ENCODE measurements at regions not wholly inside any gene's neighbourhood (a gene's known extent, or its start where the extent isn't known, plus 50 kb on each side); places are given as distances from the start of the nearest gene placed in this dataset.
A peak's percentile ranks its signal among the peaks of the same experiment; 100 is the strongest.

DNA sequence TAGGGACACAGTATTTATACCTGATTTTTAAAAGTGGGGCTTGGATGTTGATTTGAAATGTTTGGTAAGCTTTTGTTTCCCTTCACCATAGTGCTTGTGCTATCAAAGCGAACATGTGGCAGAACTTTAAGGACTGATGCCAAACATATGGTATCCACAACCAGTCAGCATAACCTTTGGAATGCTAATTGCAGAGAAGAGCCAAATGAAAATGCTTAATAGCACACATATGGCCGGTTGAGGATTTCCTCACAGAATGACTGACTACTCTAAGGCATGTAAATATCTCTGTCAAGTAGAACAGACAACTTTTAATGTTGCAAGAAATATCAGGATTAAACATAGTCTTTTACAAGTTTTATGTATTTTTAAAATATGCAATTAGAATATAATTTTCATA is 120.9 kb upstream of the COL3A1 start:
- no peak for DNase-seq

DNA sequence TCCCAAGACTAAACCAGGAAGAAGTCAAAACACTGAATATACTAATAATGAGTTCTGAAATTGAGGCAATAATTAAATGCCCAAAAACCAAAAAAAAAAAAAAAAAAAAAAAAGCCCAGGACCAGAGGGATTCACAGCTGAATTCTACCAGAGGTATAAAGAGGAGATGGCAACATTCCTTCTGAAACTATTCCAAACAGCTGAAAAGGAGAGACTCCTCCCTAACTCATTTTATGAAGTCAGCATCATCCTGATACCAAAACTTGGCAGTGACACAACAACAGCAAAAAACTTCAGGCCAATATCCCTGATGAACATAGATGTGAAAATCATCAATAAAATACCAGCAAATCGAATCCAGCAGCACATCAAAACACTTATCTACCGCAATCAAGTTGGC is 108.5 kb upstream of the COL3A1 start:
- DNase-seq = no peak

DNA sequence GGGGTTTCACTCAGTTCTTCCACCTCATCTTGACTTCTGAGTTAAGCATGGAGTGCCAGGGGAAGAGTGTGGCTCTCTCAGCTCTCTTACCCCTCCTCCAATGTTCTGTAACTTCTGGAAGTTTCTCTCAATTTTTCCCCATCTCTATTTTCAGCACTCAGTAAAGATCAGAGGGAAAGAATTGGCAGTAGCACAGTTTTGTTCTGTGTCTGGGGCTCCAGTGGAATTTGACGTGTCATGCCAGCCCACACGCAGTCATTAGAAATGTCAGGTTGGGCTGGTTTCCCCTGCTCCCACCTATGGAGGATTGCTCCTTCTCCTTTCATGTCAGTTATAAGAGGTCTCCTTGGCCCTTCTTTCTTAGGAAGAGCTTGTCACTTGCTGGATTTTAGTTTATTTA is 104.6 kb upstream of the COL3A1 start:
- no peak for DNase-seq

DNA sequence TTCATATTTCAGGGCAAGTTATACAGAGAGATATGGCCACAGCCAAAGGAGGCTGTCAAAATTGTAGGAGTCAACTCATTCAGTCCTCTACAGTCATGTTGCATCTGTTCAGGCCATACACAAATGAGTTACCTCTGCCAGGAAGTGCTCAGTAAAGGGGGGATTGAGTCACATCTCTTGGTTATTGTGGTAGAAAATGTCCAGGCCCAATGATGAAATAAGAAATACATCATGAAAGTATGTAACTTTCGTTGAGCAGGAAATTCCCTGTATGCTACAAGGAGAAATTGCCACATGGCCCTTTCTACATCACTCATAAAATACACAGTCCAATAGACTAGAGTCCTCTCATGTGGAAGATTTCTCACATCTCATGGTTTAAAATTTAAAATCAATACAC is 103.9 kb upstream of the COL3A1 start:
- DNase-seq = no peak

DNA sequence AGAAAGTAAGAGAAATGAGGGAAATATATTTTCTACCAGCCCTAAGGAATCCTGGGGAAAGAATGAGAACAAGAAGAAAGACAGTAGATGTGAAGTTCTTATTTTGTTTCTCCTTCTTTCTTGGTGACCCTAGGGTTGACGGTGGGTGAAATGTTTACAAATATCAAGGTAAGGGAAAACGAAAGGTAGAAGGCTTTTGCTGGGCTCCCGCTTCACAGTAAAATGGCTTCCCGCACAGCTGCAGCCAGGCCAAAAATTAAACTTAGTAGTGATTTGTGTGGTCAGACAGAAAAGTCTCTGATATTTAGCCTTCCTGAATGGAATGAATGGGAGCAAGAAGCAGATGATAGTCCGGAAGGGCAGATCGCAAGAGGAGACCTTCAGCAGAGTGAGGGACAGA is 99.1 kb upstream of the COL3A1 start:
- DNase-seq = no peak

DNA sequence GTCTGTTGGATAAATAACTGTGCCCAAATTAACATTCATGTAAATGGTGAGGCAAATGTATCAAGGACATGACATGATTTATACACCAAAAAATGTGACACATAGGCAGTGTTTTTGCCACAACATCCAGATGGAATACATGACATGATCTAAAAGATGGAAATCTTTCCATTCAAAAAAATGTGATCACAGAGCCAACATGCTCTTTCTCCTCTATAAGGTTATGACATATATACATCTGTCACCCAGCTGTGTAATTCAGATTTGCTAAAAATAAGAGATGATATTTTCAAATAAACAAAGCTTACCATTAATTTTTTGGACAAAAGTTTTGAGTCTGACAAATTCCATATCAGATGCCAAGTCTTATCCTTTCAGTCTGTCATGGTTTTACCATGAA is 95.5 kb upstream of the COL3A1 start:
- no peak for DNase-seq

DNA sequence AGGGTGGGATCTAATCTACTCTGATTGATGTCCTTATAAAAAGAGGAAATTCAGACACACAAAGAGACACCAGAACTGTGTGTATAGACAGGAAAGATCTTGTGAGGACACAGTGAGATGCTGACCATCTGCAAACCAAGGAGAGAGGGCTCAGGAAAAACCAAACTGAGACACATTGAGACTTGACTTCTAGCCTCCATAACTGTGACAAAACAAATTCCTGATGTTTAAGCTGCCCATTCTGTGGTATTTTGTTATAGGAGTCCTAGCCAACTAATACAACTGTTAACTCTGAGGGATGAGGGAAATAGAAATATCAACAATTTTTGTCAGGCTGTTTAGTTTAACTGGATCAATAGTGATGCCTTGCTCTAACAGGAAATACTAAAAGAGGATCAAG is 93.4 kb upstream of the COL3A1 start:
- DNase-seq = no peak

DNA sequence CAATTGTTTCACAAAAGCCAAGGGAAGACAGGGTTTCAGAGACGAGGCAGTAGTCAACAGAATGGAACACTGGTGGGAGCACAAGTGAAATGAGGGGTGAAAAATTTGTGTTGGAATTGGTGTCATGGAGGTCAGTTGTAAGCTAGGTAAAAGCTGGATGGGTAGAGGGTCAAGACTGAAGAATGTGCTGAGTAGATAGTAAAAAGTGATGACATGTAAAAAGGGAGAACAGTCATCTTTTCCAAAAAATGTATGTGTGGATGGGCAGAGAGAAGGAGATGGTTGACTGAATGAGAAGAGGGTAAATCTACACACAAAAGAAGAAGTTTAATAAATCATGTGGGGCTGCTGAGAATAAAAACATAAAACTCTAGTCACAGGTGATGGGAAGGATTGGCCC is 92.7 kb upstream of the COL3A1 start:
- no peak for DNase-seq

DNA sequence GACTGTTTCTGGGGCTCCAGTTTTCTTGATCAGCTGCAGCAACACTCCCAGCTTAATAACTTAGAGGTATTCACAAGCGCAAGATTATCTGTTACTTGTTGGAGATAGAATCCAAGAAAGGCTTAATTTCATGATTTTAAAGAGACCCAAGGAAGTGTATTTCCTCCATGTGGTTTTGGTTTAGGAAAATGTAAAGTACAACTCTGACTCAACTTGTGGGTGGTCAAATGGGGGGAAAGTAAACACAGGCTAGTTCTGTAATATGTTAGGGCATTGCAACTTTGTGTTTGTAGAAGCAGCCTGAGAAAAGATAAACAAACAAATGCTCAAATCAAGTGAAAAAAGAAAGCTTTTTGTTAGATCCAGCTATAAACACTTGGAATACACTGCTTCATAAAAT is 90.1 kb upstream of the COL3A1 start:
- DNase-seq = no peak

DNA sequence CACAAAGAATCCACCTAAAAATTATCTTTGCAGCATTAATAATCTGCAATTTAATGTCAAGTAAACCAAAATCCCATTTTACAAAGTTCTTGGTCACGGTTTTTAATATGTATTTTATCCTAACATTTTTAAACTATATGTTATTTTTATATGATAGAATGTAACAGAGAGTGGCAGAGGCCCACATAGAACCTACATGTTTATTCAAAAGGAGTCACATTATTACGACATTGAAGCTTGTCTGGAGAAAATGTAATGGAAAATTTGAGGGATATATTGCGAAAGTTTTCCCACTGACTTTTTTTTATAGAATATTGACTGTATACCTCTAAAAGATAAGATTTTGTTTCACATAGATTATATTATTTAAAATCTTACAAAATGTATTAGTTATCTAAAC is 89.7 kb upstream of the COL3A1 start:
- no peak for DNase-seq

DNA sequence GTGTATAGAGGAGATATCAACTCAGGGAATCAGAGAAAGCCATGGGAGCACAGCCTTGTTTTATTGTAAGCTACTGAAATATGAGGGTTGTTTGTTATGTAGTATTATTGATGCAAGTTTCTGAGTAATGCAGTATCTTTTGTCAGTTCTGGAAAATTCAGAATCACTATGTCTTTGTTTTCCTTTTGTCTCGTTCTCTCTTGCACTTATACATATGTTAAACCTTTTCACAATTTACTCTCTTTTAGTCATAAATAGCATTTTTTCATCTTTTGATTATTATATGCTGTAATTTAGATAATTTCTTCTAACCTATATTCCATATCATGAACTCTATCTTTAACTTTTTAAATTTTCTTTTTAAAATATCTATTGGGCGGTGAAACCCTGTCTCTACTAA is 85.0 kb upstream of the COL3A1 start:
- DNase-seq = no peak

DNA sequence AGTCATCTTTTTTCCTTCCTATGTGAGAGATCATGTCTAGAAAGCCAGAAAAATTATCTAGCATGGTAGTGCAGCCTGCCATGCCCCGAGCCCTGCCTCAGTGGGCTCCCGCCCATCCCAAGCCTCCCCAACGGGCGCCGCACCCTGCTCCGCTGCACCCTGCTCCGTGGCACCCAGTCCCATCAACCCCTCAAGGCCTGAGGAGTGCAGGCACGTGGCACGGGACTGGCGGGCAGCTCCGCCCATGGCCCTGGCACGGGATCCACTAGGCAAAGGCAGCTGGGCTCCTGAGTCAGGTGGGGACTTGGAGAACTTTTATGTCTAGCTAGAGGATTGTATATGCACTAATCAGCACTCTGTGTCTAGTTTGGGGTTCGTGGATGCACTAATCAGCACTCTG is 83.4 kb upstream of the COL3A1 start:
- no peak for DNase-seq

DNA sequence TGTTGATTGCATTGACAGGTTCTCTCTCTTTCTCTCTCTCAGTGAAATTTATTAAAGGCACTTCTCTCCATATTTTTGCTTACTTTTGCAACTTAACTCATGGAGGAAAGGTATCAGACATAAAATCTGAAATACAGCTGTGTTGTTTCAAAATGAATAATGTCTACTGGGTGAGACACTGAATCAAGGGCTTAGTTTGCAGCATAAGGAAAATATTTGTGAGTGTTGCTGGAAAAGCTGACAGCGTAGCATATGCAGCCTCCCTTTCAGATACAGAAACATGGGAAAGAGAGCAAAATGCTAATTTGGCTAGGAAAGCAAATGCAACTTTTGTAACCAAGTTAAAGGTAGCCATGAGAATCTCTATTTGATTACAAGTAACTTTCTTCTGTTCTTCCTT is 81.5 kb upstream of the COL3A1 start:
- no peak for DNase-seq

DNA sequence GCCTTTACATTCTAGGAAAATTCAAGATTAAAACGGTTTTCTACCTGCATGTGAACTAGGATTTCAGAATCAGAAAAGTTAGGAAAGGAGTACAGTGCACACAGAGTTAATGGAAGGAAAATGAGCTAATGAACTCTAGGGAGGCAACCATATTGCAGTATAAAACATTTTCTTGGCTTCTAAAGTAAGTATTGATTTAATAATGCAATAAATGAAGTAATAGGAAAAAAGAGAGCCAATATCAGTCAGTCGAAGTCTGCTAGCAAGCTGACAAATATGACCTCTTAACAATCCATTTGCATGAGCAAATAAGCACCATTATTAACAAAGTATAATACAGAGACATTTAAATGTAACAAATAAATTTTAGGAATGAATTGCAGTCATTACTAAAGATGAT is 80.2 kb upstream of the COL3A1 start:
- DNase-seq = no peak

DNA sequence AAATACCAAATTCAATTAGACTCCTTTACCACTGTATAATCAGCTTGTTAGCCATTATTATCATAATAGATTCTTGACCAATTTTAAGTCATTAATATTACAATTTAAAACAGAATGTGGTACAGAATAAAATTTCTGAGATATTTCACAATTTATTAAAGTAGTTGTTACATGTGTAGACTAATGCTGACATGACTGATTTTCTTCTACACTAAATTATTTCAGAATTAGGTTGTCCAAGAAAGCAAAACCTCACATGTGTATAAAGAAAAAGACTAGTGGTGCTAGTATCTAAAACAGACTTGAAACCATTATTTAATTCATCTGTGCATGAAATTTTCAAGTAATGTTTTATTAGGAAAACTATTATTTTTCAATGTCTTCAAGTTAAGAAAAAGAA is 79.2 kb upstream of the COL3A1 start:
- DNase-seq = no peak

DNA sequence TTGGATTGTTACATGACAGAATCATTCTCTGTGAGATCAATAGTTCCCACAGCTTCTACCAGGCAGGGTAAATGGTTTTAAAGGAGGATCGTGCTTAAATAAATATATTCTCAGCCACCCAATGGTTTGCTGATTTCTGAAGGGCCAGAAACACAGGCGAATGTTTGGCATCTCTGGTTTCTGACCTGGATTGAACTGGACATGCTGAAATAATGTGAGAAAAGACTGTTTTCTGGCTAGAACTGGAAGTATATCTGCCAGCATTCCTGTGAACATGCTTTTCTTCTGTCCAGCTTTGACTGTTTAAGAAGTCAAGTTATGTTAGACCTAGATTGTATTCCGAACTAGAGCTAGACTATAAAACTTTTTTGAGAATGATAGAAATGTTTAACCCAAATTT is 77.1 kb upstream of the COL3A1 start:
- DNase-seq = no peak

DNA sequence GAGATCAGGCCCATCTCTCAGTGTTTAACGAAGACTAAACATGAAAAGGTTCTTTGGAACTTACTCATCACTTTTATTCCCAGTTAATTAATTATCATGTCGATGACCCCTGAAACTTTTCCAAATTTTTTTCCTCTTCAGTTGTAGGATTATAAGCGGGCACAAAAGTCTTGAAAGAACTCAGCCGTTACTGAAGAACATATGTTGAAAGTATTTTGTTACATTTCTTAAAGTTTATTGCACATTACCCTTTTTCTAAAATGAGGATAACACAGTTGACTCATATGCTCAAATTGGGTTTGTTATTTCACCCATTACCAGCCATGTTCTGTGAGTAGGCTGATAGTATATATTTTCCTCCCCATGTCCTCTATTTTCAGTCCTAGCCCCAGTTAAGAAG is 75.9 kb upstream of the COL3A1 start:
- peak; percentile 3 for DNase-seq

DNA sequence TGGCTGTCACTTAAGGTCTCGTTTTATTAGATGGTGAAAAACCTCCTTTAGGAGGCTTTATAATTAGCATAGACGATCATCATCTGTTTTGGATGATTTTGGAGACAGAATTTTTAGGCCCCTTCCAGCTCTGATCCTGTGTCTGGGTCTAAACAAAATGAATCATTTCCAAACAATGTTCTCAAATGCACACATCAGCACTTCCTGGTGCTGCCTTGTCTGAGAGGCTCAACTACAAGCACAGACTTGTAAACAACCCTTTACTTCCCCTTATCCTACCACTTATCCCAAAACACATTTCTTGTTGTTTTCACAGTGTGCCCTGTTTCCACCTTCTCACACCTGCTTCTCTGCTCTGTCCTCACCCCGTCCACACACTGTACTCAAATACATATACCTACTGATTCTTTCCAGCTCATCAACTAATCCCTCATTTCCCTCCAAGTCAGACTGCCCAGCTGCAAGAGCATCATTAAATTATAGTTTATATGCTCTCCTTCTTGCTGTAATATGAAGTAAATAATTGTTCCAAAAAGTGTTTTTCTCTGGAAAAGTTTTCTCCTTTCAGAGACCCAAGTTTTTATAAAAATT is 71.2 kb upstream of the COL3A1 start:
- peak; percentile 8 for DNase-seq

DNA sequence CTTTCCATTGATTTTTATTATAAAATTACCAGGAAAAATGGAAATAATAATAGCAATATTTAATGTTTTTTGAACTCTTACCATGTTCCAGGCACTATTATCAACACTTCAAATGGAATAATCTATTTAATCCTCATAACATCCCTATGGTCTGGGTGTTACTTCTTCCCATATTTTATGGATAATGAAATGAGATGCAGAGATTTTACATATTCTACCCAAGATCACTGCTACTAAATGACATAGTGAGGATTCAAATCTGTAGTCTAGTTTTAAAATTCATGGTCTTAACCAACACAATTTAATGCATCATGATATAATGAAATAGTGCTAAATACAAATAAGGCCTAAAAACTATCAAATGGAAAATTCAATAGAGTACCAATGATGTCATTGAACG is 70.4 kb upstream of the COL3A1 start:
- DNase-seq = no peak

DNA sequence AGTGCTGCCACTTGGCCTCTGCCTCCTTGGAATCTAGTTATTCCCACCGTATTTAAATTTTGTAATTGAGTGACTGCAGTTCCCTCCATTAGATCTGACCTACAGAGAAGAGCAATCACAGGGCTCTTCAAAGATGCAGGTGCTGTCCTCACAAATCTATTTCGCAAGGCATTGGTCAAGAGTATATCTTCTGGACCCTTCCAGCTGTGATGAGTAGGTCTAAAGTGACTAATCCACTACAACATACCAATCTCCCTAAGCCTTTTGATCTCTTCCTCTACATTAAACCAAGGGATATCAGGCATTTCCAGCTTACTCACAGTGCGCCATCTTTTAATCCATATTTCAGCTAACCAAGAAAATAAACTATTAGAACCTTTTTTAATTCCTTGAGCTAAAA is 65.1 kb upstream of the COL3A1 start:
- no peak for DNase-seq

DNA sequence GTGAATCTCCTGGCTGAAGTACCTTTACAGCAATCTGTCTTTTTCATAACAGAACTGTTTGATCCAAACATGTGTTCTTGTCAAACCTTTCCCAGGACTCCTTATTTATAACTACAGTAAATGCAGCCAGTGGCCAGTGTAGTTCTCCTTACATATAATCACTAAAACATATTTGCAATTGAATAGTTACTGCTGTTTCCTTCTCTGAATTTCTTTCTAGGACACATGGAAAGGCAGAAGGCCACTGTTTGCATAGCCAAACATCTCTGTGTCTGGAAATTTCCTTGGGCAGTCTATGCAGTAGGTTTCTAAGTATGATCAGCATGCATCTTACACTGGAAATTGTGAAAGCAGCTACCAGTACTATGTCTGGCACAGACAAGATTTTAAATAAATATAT is 57.4 kb upstream of the COL3A1 start:
- no peak for DNase-seq

DNA sequence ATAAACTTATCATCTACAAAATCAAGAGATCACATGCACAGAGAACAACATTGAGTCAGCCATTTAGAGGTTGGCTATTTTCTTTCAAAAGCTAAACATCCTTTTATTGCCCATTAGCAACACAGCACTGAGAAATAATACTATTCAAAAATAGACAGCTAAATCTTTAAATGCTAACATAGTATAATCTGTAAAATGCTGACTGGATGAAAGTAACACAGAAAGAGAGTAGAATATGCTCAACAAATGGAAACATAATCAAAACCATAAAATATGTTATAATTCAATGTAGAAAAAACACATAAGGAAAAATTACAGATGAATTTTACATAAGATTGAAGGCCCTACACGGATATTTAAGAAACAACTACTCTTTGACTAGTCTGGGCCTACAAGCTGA is 56.5 kb upstream of the COL3A1 start:
- no peak for DNase-seq

DNA sequence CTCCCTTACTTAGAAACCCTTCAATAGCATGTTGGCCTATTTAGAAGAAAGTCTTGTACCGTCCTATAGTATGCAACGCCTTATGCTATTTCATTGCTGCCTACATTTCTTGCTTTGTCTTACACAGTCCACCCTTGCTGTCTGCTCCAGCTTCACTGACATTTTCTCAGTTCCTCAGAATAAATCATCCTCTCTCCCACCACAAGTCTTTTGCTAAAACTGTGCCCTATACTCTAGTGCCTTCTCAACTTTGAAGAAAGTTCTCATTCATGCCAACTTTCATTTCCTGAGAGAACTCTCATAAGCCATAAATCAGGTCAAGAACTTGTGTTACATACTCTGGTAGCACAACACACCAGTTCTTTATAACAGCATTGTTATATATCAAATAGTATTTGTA is 54.3 kb upstream of the COL3A1 start:
- no peak for DNase-seq

DNA sequence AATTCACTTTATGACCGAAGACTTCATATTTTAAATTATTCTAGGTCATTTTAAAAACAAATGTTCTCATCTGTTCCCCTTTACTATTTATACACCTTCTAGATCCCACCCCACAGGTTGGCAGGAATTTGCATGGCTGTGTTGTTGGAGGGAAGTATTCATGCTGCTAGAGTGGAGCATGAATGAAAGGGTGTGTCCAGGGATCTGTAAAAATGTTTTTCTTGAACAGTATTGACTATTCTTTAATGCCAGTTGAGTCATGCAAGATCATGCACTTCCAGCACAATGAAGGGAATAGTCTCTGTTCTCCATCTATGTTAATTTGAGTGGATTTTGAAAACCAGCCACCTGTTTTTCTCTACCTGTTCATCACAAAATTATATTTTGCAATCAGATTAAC is 52.0 kb upstream of the COL3A1 start:
- no peak for DNase-seq

Data from kidney glomerular epithelial cell (primary cell).